Kidney (tissue), 13 donors: ENCODE measurements at regions not wholly inside any gene's neighbourhood (a gene's known extent, or its start where the extent isn't known, plus 50 kb on each side); places are given as distances from the start of the nearest gene placed in this dataset.

ENCODE experiments used
- DNase-seq, 5 donors: peaks; one replicate each; pipeline ENCODE4 v3.0.0-alpha.2; 2013 to 2020
- FAIRE-seq: peaks from 2 replicates; lab custom pipeline; 2012; peaks lifted over from hg19 to GRCh38; lab: Jason Lieb, UNC
- H3K27ac ChIP-seq, 2 donors: one replicate each; pipeline ENCODE4 v1.7.0; 2013; ENCODE audit warnings: low read depth in 2 of 2, low read length in 2 of 2, inconsistent platforms in 1 of 2
- H3K27me3 ChIP-seq: one replicate; pipeline ENCODE4 v1.7.1; 2013; ENCODE audit warnings: low read length, inconsistent platforms; ENCODE audit not compliant: control insufficient read depth, insufficient read depth
- H3K36me3 ChIP-seq, 3 donors: one replicate each; pipeline versions ENCODE4 v1.7.0 to v1.7.1; 2013; ENCODE audit warnings: low read length in 3 of 3, control low read depth in 1 of 3, inconsistent platforms in 1 of 3; ENCODE audit not compliant: insufficient read depth in 3 of 3, control insufficient read depth in 2 of 3
- H3K4me1 ChIP-seq, 3 donors: one replicate each; pipeline versions ENCODE4 v1.7.0 to v1.7.1; 2013; ENCODE audit warnings: low read length in 3 of 3, inconsistent platforms in 1 of 3, low read depth in 1 of 3; ENCODE audit not compliant: control insufficient read depth in 2 of 3, insufficient read depth in 2 of 3
- H3K4me3 ChIP-seq, 3 donors: one replicate each; pipeline versions ENCODE4 v1.7.0 to v1.8.1; 2013; ENCODE audit warnings: low read length in 3 of 3, control low read depth in 1 of 3, inconsistent platforms in 1 of 3
- H3K9ac ChIP-seq, 3 donors: one replicate each; pipeline versions ENCODE4 v1.7.0 to v1.7.1; 2013; ENCODE audit warnings: low read length in 3 of 3, control low read depth in 1 of 3, inconsistent platforms in 1 of 3
- H3K9me3 ChIP-seq, 3 donors: one replicate each; pipeline versions ENCODE4 v1.7.0 to v1.7.1; 2013; ENCODE audit warnings: low read length in 3 of 3, control low read depth in 1 of 3, inconsistent platforms in 1 of 3; ENCODE audit not compliant: control insufficient read depth in 2 of 3, insufficient read depth in 1 of 3
- intact Hi-C: fragments of 100-400 bp; cut with DNase I; formaldehyde crosslinking; loops from one replicate; pipeline ENCODE4 v1.11.1; 2022
- TF ChIP-seq, protein P1 (sequence below): IDR thresholded peaks from 3 replicates; pipeline ENCODE4 v1.5.1; 2012; ENCODE audit warnings: mild to moderate bottlenecking, moderate library complexity, borderline replicate concordance; ENCODE audit not compliant: insufficient read depth; ENCODE audit errors: extremely low read depth
- donor health status: control.
- donor health status: control.
- donor health status: control.
- donor health status: control.
- donor health status: control.
- donor health status: DM: yes; HTN: yes; CAD: no.
- donor health status: Normal renal cell carcinoma (clear cell type).

- H3K36me3 ChIP-seq: no peaks in the 10 kb centered on the region
- no peak overlapping the region for H3K9ac ChIP-seq
- H3K27ac ChIP-seq: no peak overlapping the region
- DNase-seq: no peak
- intact Hi-C loops: no loop called here
- no peaks in the 10 kb centered on the region for H3K4me1 ChIP-seq
- FAIRE-seq: no peak
- TF ChIP-seq, protein P1, sequence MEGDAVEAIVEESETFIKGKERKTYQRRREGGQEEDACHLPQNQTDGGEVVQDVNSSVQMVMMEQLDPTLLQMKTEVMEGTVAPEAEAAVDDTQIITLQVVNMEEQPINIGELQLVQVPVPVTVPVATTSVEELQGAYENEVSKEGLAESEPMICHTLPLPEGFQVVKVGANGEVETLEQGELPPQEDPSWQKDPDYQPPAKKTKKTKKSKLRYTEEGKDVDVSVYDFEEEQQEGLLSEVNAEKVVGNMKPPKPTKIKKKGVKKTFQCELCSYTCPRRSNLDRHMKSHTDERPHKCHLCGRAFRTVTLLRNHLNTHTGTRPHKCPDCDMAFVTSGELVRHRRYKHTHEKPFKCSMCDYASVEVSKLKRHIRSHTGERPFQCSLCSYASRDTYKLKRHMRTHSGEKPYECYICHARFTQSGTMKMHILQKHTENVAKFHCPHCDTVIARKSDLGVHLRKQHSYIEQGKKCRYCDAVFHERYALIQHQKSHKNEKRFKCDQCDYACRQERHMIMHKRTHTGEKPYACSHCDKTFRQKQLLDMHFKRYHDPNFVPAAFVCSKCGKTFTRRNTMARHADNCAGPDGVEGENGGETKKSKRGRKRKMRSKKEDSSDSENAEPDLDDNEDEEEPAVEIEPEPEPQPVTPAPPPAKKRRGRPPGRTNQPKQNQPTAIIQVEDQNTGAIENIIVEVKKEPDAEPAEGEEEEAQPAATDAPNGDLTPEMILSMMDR: no peak
- H3K4me3 ChIP-seq: no peak overlapping the region
- peaks cover 4% of the 10 kb centered on the region for H3K27me3 ChIP-seq
- no peaks in the 10 kb centered on the region for H3K9me3 ChIP-seq
Observed at GRCh38 chr5:73292816-73293459, 119.9 kb downstream of the TMEM174 start.

DNA sequence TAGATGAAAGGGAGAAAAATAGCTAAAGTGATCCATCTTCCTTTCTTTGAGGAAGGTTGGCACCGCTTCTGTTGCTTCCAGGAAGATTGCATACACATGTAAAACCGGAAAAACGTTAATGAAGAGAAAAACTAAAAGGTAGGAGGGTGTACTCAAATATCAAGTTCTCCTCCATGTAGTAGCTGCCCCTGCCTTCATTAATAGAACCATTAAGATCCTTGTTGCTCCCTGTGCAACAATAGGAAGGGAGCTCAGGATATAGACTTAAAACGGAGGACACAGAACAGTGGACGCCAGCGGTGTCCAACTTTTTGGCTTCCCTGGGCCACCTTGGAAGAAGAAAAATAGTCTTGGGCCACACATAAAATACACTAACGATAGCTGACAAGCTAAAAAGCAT lies 118.9 kb downstream of the TMEM174 start:
- H3K36me3 ChIP-seq: no peaks in the 10 kb centered on the region
- DNase-seq (no peak), FAIRE-seq (no peak)
- no peak overlapping the region for H3K27ac ChIP-seq
- H3K4me3 ChIP-seq: no peak overlapping the region
- no peaks in the 10 kb centered on the region for H3K9me3 ChIP-seq
- H3K27me3 ChIP-seq: no peaks in the 10 kb centered on the region
- no peaks in the 10 kb centered on the region for H3K4me1 ChIP-seq
- intact Hi-C loops: no loop called here
- TF ChIP-seq, protein P1: no peak
- no peak overlapping the region for H3K9ac ChIP-seq

GRCh38 chr5:73290242-73290641 lies 117.2 kb downstream of the TMEM174 start:
- FAIRE-seq: no peak
- no peak for DNase-seq
- intact Hi-C loops: no loop called here
- H3K36me3 ChIP-seq: no peaks in the 10 kb centered on the region
- no peaks in the 10 kb centered on the region for H3K4me1 ChIP-seq
- TF ChIP-seq, protein P1: no peak
- no peak overlapping the region for H3K9ac ChIP-seq
- no peaks in the 10 kb centered on the region for H3K27me3 ChIP-seq
- H3K4me3 ChIP-seq: no peak overlapping the region
- H3K9me3 ChIP-seq: no peaks in the 10 kb centered on the region
- H3K27ac ChIP-seq: no peak overlapping the region
